ENCODE measurements at regions not wholly inside any gene's neighbourhood (a gene's known extent, or its start where the extent isn't known, plus 50 kb on each side); places are given as distances from the start of the nearest gene placed in this dataset.

DNA sequence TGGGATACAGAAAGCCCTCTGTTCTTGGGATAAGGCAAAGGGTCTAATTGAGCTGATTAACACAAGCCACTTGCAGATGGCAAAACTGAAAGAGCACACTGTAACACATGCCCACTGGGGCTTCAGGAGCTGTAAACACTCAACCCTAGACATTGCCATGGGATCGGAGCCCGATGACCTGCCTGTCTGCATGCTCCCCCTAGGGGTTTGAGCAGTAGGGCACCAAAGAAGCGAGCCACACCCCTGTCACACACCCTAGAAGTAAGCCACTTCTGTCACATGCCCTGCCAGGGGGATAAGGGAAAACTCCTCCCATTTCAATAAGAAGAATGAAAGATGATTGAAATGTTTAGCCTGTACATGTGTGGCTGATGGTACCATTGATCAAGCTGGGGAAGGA, 81.3 kb upstream of the IRX6 start:
- no peak for DNase-seq

DNA sequence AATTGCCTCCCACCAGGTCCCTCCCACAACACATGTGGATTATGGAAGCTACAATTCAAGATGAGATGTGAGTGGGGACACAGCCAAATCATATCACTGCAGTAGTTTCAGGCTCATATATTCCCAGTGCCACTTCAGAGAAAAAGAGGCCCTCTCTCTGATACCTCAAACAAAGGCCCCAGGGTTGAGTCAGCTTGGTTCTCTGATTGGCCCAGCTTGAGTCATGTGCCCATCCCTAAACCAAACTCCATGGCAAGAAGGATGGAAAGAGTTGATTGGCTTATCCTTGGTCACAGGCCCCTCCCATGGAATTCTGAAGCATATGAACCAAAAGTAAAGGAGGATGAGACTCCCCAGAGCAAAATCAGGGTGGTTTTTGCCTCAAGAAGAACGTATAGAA, 75.9 kb upstream of the IRX6 start:
- no peak for DNase-seq

DNA sequence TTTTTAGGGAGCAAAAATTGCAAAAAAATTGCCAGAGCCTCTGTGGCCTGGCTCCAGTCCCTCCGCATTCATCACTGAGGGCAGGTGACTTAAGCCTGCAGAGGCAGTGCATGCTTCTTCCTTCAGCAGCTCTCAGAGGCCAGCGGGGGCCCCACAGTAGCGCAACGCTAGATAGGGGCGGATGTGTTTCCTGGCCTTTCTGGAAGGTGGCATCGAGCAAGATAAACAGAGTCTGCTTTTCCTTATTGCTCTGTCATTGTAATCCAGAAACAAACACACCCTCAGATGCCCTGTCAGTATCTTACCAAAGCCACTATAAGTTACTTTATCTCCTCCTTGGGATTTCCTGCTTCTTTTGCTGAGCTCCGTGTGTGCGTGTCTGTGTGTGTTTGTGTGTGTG, 75.5 kb upstream of the IRX6 start:
- no peak for DNase-seq

DNA sequence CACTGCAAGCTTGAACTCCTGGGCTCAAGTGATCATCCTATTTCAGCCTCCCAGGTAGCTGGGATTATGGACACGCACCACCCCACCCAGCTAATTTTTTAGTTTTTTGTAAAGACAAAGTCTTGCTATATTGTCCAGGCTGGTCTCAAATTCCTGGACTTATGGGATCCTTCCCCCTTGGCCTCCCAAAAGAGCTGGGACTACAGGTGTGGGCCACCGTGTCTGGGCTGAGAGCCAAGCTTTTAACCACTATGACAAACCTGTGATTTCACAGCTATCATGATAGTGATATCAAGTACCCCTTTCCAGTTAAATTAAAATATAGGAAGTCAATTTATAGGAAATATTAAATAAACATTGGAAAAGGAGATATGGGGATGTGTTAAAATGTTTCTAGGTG, 74.6 kb upstream of the IRX6 start:
- DNase-seq = no peak

DNA sequence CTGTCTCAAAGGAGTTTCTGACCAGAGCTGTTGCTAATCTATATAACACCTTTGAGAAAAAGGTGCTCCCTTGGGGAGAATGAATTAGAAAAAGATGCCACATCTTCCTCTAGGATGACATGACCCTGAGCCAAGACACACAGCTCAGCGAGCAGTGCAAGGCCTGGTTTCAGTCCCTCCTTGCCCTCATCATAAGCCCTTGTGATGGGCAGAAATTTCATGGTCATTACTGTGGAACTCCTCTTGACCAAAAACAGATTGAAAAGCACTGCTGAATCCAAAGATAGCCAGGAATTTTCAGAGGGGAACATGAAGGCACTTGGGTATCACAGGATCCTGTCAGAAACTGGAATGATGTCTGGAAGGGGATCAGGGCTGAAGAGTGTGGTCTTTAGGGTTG, 74.1 kb upstream of the IRX6 start:
- no peak for DNase-seq

DNA sequence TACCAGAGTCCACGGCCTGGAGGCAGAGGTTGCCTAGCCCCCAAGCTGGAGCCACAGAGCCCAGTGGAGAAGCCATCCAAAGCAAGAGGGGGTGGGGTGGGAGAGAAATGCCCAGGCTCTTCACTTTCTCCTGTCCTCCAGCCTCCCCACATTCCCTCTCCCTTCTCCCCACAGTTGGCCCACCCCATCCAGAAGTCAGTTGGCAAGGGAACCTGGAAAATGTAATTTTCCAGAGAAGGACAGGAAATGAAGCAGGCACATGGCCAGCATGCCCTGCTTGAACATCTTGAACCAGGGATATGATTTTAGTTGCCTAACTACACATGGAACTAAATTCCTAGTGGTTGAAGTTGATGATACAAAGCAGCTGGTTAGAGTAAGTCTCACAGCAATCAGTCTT, 73.3 kb upstream of the IRX6 start:
- DNase-seq = no peak

DNA sequence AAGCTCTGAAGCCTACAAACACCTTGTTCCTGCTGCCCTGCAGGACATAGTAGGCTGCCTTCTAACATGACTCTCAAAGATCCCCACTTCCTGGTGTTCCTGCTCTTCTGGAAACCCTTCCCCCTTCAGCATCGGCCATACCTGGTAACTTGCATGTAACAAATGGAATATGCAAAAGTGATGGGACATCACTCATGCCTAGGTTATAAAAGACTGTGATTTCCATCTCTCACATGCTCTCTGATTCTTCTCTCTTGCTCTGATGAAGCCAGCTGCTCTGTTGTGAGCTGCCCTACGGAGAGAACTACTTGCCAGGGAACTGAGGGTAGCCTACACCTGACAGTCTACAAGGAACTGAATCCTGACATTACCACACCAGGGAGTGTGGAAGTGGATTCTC, 72.9 kb upstream of the IRX6 start:
- DNase-seq = no peak

DNA sequence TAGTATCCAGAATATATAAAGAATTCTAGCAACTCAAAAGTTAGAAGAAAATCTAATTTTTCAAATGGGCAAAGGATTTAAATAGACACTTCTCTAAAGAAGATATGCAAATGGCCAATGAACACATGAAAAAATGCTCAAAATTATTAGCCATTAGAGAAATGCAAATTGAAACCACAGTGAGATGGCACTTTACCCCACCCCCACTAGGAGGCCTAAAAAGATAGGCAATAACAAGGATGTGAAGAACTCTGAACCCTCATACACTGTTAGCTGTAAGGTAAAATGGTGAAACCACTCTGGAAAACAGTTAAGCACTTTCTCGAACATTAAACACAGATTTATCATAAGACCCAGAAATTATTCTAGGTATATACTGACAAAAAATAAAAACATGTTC, 71.4 kb upstream of the IRX6 start:
- DNase-seq = no peak

DNA sequence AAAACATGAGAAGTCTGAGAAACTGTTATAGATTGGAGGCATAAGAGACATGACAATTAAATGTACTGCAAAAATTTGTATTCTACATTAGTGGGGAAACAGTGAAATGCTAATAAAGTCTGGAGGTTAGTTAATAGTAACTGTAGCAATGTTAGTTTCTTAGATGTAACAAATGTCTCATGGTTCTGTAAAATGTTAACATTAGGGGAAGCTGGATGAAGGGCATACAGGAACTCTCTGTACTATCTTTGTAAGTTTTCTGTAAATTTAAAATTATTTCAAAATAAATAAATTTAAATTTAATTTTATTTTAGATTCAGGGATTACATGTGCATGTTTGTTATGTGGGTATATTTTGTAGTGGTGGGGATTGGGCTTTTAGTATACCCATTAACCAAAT, 70.0 kb upstream of the IRX6 start:
- no peak for DNase-seq

DNA sequence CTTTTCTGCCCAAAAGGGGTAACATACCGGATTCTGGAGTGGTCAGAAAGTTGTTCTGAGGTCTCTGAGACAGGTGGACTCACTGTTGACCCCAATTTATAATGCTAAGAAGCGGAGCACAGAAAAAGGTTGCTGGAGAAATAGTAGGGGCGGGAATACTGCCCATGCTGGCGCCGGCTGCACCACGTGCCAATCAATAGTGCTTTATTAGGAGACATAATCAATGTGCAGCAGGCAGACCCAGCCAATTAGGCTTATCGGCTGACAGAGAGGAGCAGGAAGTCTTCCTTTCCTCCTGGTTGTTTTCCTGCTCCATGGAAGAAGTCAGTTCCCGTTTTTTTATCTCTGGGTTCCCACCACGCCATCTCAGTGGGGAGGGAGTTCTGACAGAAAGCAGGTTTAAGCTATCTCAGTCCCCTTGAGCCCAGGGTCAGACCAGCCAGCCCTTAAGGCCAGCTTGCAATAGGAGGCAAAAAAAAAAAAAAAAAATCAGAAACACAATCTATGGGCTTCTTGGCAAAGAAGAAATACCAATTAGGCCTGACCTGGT, 68.2 kb upstream of the IRX6 start:
- no peak for DNase-seq

DNA sequence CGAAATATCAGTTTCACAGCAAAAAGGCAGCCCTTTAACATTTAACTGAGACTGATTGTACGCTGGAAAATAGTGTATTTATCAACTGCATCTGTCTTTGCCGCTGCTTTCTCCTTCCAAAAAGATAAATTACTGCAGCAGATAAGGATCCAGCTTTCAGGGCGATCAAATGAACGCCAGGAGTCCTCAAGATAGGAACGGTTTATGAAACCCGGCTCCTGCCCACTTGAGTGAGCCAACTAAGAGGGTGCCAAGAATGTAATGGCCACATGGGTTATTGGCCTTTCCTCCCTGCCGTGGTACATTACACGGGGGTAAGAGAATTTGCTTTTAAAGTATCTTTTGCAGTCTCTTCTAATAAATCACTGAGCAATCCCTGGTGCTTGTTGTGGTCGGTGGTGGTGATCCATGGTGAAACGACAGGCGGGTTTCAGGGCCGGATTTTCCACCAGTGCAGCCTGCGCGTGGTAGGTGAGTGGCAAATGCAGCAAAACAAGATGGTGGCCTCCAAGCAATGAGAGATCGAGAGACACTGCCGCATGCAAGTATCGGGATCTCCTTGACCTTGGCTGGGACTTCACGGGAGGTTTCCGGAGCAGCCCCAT, 67.5 kb upstream of the IRX6 start:
- DNase-seq = no peak

DNA sequence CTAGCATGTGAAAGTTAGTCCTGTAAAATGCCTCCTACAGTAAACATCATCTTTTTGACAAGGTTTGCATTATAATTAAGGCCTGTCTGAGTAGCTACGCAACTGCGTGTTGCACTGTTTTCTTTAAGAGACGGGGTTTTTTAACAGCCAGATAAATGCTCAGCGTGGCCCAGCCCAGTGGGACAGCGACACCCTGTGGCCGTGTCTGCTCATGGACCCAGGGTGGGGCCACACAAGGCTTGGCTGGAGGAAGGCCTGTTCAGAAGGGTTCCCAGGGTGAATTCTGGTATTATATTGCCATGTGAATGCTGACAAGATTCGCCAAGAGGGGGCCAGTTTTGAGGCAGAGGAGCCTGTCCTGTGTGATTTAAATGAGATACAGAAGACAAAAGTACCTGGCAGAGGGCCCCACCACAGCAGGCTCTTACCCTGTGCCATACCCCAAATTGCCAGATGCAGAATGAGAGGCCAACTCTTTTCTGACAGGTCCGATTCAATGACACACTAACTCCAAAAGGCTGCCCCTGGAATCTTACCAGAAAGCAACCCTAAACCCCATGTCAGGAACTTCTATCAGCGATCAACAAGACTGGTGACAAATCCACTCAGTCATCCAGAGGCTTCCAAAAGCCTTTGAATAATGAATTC, 65.9 kb upstream of the IRX6 start:
- no peak for DNase-seq

DNA sequence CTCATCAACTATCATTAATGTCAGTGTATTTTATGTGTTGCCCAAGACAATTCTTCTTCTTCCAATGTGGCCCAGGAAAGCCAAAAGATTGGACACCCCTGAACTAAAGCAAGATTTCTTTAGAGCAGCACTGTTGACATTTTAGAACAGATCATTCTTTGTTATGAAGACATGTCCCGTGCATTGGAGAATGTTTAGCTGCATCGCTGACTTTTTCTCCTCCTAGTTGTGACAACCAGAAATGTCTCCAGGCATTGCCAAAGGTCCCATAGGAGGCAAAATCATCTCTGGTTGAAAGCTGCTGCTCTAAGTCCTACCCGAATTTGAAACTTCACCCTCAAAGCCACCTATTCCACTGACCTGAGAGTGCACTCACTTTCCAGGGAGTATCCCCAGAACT, 62.7 kb upstream of the IRX6 start:
- no peak for DNase-seq

DNA sequence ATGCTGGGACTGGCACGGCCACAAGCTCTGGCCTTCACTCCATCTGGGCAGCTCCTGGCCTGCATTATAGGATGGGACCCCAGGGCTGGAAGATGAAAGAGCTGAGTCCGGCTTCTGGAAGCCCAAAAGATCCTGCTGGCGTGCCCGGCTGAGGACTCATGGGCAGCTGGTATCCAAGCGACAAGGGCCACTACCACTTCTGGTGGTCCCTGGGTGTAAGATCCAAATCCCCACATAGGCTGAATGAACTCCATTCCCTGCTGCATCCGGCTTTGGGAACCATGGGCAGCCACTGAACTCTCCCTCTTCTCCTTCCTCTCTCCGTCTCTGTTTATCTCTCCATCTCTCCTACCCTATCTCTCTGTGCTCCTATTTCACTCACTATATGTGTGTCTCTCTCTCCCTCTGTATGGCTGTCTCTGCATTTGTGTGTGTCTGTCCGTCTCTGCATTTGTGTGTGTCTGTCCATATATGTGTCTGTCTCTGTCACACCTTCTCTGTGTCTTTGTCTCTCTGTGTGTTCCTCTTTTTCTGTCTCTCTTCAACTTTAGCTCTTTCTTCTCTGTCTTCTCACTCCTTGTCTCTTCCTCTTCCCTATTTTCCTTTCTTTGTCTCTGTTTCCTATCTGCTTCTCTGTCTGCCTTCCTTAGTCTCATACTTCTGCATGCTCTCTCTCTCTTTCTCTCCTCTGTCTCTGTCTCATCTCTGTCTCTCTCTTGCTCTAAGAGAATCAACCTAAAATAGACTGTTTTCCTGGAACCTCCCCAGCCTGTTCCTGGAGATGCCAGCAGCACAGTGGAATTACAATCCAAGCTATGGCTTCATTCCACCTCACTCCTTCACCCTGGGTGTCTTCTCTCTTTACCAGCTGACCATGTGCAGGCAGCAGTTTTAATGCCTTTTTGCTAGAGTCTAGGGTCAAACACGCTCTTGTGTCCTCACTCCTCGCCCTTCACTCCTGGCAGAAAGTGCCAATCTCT, 60.4 kb upstream of the IRX6 start:
- no peak for DNase-seq

DNA sequence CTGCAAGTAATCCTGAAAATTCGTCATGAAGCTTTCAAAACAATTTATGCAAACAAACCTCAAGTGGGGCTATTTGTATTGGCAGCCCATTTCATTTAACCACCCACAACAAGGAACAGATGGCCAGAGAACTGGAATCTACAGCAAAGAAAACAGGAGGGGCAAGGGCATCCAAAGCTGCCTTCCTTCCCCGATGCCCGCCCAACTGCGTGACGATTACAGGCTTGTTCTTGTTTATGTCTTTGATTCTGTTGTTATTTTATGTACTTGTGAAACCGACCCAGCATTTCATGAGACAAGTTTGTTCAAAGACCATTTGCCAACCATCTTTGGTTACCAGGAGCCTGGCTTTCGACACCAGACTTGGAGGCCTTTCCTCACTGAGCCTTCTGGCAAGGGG, 59.1 kb upstream of the IRX6 start:
- no peak for DNase-seq

DNA sequence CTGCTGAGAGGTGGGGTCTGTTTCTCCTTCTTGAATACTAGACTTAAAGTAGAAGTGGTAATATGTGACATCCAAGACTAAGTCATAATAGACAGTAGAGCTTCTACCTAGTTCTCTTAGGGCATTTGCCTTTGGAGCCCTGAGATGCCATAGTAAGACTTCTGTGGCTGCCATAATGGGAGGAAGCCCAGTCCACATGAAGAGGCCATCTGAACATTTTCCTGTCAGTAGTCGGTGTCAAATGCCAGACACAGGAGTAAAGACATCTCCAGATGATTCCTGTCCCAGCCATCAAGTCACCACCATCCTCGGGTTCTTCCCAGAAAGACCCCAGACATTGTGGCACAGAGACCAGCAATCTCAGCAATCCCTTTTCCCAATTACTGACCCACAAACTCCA, 58.1 kb upstream of the IRX6 start:
- DNase-seq = no peak

DNA sequence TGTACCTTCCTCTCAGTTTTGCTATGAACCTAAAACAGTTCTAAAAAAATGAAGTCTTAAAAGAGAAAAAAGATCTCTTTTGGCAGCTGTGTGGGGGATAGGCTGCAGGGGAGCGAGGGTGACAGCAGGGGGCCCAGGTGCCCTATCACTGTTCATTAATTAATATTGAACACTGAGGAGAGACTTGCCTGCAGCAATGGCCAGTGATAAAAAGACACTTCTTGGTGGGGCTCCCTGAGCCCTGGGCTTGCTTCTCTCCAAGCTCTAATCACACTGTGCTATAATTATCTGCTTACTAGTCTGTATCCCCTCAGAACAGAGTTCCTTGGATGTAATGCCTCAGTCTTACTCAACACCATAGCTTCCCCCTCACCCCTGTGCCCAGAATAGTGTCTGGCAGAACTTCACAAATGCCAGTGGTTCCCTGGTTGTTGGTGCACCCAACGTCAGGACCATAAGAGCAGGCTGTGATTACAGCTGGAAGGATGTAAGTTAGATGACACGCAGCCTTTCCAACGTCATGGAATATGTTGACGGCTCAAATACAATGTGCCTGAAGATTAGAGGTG, 52.0 kb upstream of the IRX6 start:
- DNase-seq = no peak

DNA sequence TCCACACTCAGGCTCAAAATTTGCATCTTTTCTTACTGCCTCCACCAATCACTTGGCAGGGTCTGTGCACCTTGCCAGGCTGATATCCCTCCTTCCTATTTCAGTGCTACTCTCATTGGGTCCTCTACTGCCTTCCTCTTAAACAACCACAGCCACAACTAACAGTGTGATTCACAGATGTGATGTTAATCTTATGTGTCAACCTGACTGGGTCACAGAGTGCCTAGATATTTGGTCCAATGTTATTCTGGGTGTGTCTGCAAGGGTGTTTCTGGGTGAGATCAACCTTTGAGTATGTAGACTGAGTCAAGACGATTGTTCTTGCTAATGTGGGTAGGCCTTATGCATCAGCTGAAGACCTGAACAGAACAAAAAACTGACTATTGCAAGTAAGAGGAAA, 51.3 kb upstream of the IRX6 start:
- DNase-seq = no peak

DNA sequence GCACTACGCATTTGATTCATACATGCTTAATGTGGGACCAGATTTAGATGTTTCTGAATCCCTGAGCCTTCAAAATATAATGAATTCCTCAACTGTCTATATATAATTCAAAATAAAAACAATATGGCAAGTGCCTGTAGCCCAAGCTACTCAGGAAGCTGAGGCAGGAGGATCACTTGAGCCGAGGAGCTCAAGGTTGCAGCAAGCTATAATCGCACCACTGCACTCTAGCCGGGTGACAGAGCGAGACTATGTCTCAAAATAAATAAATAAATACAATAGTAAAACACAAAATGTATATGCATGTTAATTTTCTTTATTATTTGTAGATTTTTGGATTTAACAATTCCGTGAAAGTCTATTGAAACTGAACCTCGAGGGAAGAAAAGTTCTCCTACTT, 50.6 kb upstream of the IRX6 start:
- DNase-seq = no peak

DNA sequence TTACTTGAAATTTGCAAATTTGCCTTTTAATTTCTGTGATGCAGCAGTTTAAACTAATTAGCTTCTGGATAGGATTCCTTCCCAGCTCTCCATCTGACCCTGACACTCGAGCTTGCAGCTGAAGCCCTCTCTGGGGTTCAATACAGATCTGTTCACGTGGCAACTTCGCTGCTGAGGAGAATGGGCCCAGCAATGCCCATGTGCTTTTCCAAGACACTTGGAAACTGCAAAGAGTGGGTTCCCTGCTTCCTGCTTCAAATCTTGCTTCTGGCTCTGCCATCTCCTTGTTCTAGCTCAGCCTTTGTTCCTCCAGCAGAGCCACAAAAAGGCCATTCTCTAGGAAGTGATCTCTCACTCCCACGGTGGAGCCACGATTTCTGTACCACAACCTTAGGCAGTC, 50.0 kb upstream of the IRX6 start:
- no peak for DNase-seq

All from NCI-H510A treated with DMSO at 0.1 percent for 48 hours (cell line).